ENCODE measurements at regions not wholly inside any gene's neighbourhood (a gene's known extent, or its start where the extent isn't known, plus 50 kb on each side); places are given as distances from the start of the nearest gene placed in this dataset.

GRCh38 chr5:103354446-103354845 is 95.9 kb downstream of the MACIR start:
- TF ChIP-seq CTCF (IDR thresholded peaks at IDR 0.05; ENCODE audit: insufficient read depth, low read length, poor library complexity, severe bottlenecking) (no peak), EZH2phosphoT487 (conservative IDR thresholded peaks at IDR 0.05; ENCODE audit: low read length) (no peak)

All from SU-DHL-6 (cell line).